ENCODE measurements at regions not wholly inside any gene's neighbourhood (a gene's known extent, or its start where the extent isn't known, plus 50 kb on each side); places are given as distances from the start of the nearest gene placed in this dataset.

- no peak for DNase-seq (ENCODE audit: low read depth in 2 of 2)
Measured at GRCh38 chr12:4106621-4107020, 166.9 kb upstream of the CCND2 start.

GRCh38 chr12:4104722-4105244, 168.8 kb upstream of the CCND2 start:
- no peak for DNase-seq (ENCODE audit: low read depth in 2 of 2)

GRCh38 chr12:4099276-4099675, 174.3 kb upstream of the CCND2 start:
- no peak for DNase-seq (ENCODE audit: low read depth in 2 of 2)

DNA sequence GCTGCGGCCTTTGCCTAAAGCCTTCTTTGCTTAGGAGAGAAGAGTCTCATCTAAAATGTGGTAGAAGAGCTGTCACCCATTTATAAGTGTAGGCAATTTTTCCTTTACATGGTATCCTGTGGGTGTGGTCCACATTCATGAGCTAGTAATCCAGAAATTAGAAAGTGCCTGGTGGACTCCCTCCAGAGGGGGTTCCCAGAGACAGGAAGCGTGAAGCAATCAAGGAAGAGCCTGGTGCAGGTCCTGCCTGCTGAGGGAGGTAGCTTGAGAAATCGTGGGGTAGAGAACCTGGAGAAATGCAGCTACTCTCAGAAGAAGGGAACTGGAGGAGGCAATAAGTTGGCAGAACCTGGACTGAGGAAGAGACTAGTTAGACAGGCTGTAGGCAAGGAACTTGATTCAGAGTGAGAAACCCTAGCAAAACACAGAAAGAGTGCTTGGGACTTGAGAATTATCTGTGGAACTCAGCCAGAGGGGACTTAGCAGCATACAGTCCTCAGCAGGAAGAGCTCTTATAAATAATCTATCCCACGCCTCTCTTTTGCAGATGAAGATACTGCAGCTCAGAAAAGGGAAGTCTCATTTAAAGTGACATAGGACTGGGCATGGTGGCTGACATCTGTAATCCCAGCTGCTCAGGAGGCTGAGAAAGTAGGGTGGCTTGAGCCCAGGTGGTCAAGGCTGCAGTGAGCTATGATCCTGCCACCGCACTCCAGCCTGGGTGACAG, 182.4 kb upstream of the CCND2 start:
- no peak for DNase-seq (ENCODE audit: low read depth in 2 of 2)

GRCh38 chr12:4089956-4090355, 183.6 kb upstream of the CCND2 start:
- no peak for DNase-seq (ENCODE audit: low read depth in 2 of 2)

DNA sequence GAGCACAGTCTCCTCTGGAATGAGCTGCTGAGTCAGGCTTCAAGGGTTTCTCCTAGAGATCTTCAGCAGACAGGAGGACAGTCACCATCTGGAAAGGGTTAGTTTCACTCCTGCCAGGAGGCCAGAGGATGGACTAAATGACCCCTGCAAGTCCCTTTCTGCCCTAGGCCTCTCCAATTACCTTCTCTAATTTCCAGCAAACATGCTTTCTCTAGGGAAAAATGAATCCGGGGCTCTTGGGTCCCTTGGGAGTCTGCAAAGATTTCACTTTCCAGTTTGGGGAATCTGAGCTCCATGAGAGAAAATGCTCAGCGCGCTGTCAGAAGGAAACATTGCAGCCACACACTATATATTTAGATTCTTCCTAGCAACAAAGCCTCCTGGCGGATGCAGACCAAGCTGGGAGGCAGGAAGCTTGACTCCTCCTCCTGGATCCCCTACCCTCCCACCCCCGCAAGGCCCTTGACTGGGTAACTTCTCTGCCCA, 184.4 kb upstream of the CCND2 start:
- DNase-seq (ENCODE audit: low read depth in 2 of 2), result no peak

GRCh38 chr12:4088451-4088850, 185.1 kb upstream of the CCND2 start:
- DNase-seq (ENCODE audit: low read depth in 2 of 2), result no peak

GRCh38 chr12:4086481-4086880, 187.1 kb upstream of the CCND2 start:
- no peak for DNase-seq (ENCODE audit: low read depth in 2 of 2)

- DNase-seq (ENCODE audit: low read depth in 2 of 2), result no peak
Measured at GRCh38 chr12:4084573-4084972, 189.0 kb upstream of the CCND2 start.

GRCh38 chr12:4082809-4083403, 190.7 kb upstream of the CCND2 start:
- DNase-seq (ENCODE audit: low read depth in 2 of 2), result no peak

GRCh38 chr12:4080213-4080612, 193.3 kb upstream of the CCND2 start:
- no peak for DNase-seq (ENCODE audit: low read depth in 2 of 2)

DNA sequence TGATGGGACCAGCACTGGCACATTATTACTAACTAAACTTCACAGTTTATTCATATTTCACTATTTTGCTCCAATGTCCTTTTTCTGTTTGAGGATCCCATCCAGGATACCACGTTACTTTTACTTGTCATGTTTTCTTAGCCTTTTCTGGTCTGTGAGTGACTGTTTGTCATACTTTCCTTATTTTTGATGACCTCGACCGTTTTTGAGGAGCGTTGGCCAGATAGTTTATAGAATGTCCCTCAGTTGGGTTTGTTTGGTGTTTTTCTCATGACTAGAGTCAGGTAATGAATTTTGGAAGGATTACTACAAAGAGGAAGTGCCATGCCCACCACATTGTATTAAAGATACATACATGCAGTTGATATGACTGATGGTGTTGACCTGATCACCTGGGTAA, 199.4 kb upstream of the CCND2 start:
- no peak for DNase-seq (ENCODE audit: low read depth in 2 of 2)

- DNase-seq (ENCODE audit: low read depth in 2 of 2), result no peak
Measured at GRCh38 chr12:4069670-4070010, 196.4 kb upstream of the PARP11 start.

DNA sequence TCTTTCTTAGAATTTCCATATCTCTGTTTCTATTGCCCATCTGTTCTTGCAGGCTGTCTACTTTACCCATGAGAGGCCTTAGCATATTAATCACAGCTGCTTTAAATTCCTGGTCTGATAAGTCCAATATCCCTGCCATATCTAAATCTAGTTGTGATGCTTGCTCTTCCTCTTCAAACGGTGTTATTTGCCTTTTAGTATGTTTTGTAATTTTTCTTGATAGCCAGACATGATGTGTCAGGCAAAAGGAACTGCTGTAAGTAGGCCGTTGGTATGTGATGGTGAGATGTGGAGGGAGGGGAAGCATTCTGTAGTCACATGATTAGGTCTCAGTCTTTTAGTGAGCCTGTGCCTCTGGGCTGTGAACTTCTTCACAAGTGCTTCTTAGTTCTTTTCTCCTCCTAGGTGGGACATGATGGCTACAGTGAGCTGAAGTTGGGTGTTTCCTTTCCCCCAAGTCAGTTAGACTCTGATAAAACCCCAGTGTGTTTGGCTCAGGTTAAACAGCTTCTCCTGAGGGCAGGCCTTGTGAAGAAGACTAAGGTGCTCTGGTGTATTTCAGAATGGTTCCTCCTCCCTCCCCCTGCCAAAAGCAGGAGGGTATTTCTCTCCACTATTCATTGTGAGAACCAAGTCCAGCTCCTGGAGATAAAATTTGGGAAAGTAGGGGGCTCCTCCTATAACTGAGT, 195.9 kb upstream of the PARP11 start:
- DNase-seq (ENCODE audit: low read depth in 2 of 2), result no peak

DNA sequence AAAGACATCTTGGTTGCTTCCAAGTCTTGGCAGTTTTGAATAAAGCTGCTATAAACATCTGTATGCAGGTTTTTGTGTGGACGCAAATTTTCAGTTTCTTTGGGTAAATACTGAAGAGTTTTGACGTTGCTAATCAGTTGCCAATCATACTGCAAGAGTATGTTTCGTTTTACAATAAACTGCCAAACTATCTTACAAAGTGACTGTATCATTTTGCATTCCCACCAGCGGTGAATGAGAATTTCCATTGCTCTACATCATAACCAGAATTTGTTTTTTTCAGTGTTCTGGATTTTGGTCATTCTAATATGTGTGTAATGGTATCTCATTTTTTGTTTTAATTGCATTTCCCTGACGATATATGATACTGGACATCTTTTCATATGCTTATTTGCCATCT, 190.8 kb upstream of the PARP11 start:
- no peak for DNase-seq (ENCODE audit: low read depth in 2 of 2)

DNA sequence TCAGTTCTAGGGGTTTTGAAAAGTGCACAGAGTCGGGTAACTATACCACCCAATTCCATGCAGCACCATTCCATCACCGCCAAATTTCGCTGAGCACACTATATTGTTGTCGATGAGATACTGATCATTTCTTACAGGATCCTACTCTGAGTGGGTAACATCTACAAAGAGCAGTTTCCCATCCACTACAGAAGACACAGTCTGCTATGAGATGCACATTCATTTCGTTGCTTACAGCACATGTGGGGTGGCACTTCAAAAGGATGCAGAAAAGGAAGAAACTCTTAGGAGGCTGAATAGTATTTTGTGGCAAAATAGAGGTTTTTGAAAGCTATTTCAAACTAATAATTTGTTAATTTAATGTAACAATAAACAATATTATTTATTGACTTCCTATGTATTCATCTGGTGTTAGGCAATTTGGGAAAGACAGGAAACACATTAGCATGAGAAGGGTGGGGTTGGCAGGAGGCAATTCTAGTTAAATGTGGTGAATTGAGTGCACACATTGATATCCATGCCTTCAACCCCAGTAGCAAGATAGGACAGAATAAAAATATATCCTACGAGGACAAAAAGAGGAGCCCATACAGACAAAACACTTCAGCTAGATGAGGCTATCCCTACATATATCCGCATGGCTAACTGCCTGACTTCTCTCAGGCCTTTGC, 186.8 kb upstream of the PARP11 start:
- no peak for DNase-seq (ENCODE audit: low read depth in 2 of 2)

GRCh38 chr12:4056910-4057845, 184.0 kb upstream of the PARP11 start:
- DNase-seq (ENCODE audit: low read depth in 2 of 2), result no peak

- no peak for DNase-seq (ENCODE audit: low read depth in 2 of 2)
Measured at GRCh38 chr12:4054630-4055029, 181.4 kb upstream of the PARP11 start.

DNA sequence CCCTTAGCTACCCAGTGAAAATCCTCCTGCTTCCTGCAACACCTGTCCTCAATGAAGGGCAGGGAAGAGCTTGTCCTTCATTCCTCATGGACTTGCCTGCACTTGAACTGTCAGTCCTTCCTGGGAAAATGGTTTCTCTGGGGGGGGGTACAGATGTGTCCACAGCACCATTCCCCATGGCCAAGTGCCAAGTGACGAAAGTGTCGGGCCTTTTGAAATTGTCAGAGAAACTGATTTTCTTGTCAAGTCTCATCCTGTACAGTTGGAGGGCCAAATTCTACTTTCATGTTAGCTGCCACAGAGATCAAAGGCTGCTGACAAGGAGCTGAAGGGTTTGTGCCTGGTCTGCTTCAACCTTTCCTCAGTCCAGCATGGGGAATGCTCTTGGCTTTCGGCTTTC, 179.5 kb upstream of the PARP11 start:
- no peak for DNase-seq (ENCODE audit: low read depth in 2 of 2)

DNA sequence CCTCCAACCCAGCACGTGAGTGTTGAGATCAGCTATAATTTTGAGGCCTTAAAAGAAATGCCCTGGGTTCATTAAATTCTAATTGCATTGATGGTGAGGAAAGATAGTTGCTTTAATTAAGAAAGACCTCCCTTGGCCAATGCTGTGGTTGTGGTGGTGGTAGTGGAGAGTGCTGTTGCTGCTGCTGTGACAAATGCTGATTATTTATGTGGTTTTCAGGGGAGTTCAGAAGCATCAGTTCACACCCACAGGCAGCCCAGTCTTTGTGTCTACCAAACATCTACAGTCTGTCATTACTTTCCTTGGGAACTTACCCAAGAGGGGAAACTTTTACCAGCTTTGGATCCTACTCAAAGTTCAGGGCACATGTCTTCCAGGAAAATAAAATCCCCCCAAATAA, 178.4 kb upstream of the PARP11 start:
- DNase-seq (ENCODE audit: low read depth in 2 of 2), result no peak

DNA sequence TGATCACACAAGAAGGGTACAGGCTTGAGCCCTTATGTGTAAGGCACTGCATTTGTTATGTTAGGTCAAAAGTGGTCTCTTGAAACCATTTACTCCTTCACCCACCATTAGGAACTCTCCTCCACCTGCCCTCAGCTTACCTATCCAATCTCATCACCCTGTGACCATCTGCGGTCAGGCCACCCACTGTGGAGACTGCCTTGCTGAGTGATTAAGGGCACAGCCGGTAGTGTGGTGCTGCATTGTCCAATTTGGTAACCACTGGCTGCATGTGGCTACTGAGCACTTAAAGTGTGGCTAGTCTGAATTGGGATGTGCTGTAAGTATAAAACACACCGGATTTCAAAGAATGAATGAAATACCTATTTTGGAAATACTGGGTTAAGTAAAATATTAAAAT, 177.1 kb upstream of the PARP11 start:
- DNase-seq (ENCODE audit: low read depth in 2 of 2), result no peak
